ENCODE measurements at regions not wholly inside any gene's neighbourhood (a gene's known extent, or its start where the extent isn't known, plus 50 kb on each side); places are given as distances from the start of the nearest gene placed in this dataset.

- TF ChIP-seq CTCF (IDR thresholded peaks at IDR 0.05) = no peak
- no peak for TF ChIP-seq POLR2A (IDR thresholded peaks at IDR 0.05)
These were observed 79.3 kb upstream of the PRR5 start for GRCh38 chr22:44622679-44623078.
